HepG2 (cell line): ENCODE measurements at regions not wholly inside any gene's neighbourhood (a gene's known extent, or its start where the extent isn't known, plus 50 kb on each side); places are given as distances from the start of the nearest gene placed in this dataset.

Source experiments
- AKAP8 ChIP-seq: sonication (generic); formaldehyde crosslinking; IDR thresholded peaks from 2 replicates; pipeline ENCODE4 v1.5.1; 2020; ENCODE audit warnings: mild to moderate bottlenecking, missing genetic modification reagents
- ATF7 ChIP-seq, 2 experiments: fragments of 450-650 bp in 1 of 2; sonication (generic) in 1 of 2; formaldehyde crosslinking in 1 of 2; IDR thresholded peaks; 2 replicates each; pipeline versions ENCODE4 v1.4.0 to v1.6.1; 2016 to 2020; ENCODE audit warnings: antibody characterized with exemption in 1 of 2, mild to moderate bottlenecking in 1 of 2, missing genetic modification reagents in 1 of 2
- BRCA1 ChIP-seq: sonication (generic); formaldehyde crosslinking; IDR thresholded peaks from 2 replicates; pipeline ENCODE4 v1.4.0; 2020; ENCODE audit warnings: missing genetic modification reagents
- CHD2 ChIP-seq: IDR thresholded peaks from 2 replicates; pipeline ENCODE4 v1.6.1; 2011; ENCODE audit warnings: low read depth, low read length, improper control_type of control experiment
- CTCF ChIP-seq: sonication (generic); formaldehyde crosslinking; IDR thresholded peaks from 2 replicates; pipeline ENCODE4 v1.5.0; 2020; ENCODE audit warnings: mild to moderate bottlenecking, missing genetic modification reagents, moderate library complexity
- ELK4 ChIP-seq: sonication (generic); formaldehyde crosslinking; IDR thresholded peaks from 2 replicates; pipeline ENCODE4 v1.9.0; 2021; ENCODE audit warnings: missing genetic modification reagents, borderline replicate concordance
- HINFP ChIP-seq: sonication (generic); formaldehyde crosslinking; IDR thresholded peaks from 2 replicates; pipeline ENCODE4 v1.4.0; 2020; ENCODE audit warnings: low read depth, mild to moderate bottlenecking, missing genetic modification reagents
- HOXA7 ChIP-seq: sonication (generic); formaldehyde crosslinking; IDR thresholded peaks from 2 replicates; pipeline ENCODE4 v1.8.1; 2022; ENCODE audit warnings: mild to moderate bottlenecking, missing genetic modification reagents, moderate library complexity
- MAX ChIP-seq: IDR thresholded peaks from 2 replicates; pipeline ENCODE4 v1.6.1; 2012; ENCODE audit warnings: inconsistent platforms
- USF2 ChIP-seq, 2 experiments: sonication (generic) in 1 of 2; formaldehyde crosslinking in 1 of 2; IDR thresholded peaks; 2 replicates each; pipeline versions ENCODE4 v1.5.1 to v1.6.1; 2011 to 2020; ENCODE audit warnings: borderline replicate concordance in 1 of 2, low read depth in 1 of 2, low read length in 1 of 2, mild to moderate bottlenecking in 1 of 2, missing genetic modification reagents in 1 of 2, moderate library complexity in 1 of 2
- YY1 ChIP-seq: IDR thresholded peaks from 2 replicates; pipeline ENCODE4 v1.6.1; 2011; ENCODE audit warnings: low read length, low read depth, moderate library complexity, mild to moderate bottlenecking; ENCODE audit not compliant: insufficient read depth, insufficient replicate concordance
- ZBTB26 ChIP-seq: IDR thresholded peaks from 2 replicates; pipeline ENCODE4 v1.6.1; 2016; ENCODE audit warnings: missing compliant biosample characterization, missing genetic modification reagents, borderline replicate concordance
- ZBTB40 ChIP-seq, 2 experiments: fragments of 450-650 bp in 1 of 2; sonication (generic) in 1 of 2; formaldehyde crosslinking in 1 of 2; IDR thresholded peaks; 2 replicates each; pipeline versions ENCODE4 v1.6.1 to v1.8.0; 2016 to 2022; ENCODE audit warnings: antibody characterized with exemption in 1 of 2, mild to moderate bottlenecking in 1 of 2, missing genetic modification reagents in 1 of 2

- TF ChIP-seq ZBTB26 (CRISPR knock-in tag) (no peak), YY1 (no peak), BRCA1 (CRISPR knock-in tag) (no peak), USF2 (IDR thresholded peaks at IDR 0.05; ENCODE audit: low read depth, low read length) (no peak), USF2 (CRISPR knock-in tag; IDR thresholded peaks at IDR 0.05; ENCODE audit: borderline replicate concordance) (no peak), ATF7 (IDR thresholded peaks at IDR 0.05) (no peak), ATF7 (CRISPR knock-in tag; IDR thresholded peaks at IDR 0.05) (no peak), AKAP8 (no peak), MAX (no peak), ELK4 (no peak), CTCF (no peak), HINFP (CRISPR knock-in tag) (no peak), CHD2 (no peak), HOXA7 (CRISPR knock-in tag) (no peak), ZBTB40 (IDR thresholded peaks at IDR 0.05) (no peak), ZBTB40 (CRISPR knock-in tag; IDR thresholded peaks at IDR 0.05) (no peak)
These were observed 104.4 kb upstream of the TIAM1 start for GRCh38 chr21:31448496-31448895.
